Skeletal muscle satellite cell (primary cell): ENCODE measurements at regions not wholly inside any gene's neighbourhood (a gene's known extent, or its start where the extent isn't known, plus 50 kb on each side); places are given as distances from the start of the nearest gene placed in this dataset.
"Not testable (repeated sequence)": the region's sequence is repeated elsewhere in the genome, so short reads cannot be mapped to it uniquely, and the experiment has no call there.

Source experiments
- H3K27me3 ChIP-seq: 2 replicates; pipeline ENCODE4 v1.7.0; 2013; ENCODE audit warnings: low read length; ENCODE audit not compliant: control insufficient read depth, insufficient read depth
- H3K36me3 ChIP-seq: 2 replicates; pipeline ENCODE4 v1.7.0; 2013; ENCODE audit warnings: mild to moderate bottlenecking, control low read depth, low read length; ENCODE audit not compliant: insufficient read depth
- H3K4me1 ChIP-seq: 2 replicates; pipeline ENCODE4 v1.7.0; 2013; ENCODE audit warnings: low read length; ENCODE audit not compliant: control insufficient read depth, insufficient read depth
- H3K4me2 ChIP-seq: 2 replicates; pipeline ENCODE4 v1.7.0; 2013; ENCODE audit warnings: mild to moderate bottlenecking, low read length
- H3K4me3 ChIP-seq: 2 replicates; pipeline ENCODE4 v1.7.0; 2013; ENCODE audit warnings: low read length
- H3K9ac ChIP-seq: 2 replicates; pipeline ENCODE4 v1.7.0; 2013; ENCODE audit warnings: mild to moderate bottlenecking, low read depth, low read length, moderate library complexity
- H3K9me3 ChIP-seq: replicated peaks from 2 replicates; pipeline ENCODE4 v1.7.0; 2013; ENCODE audit warnings: mild to moderate bottlenecking, control low read depth, low read length

DNA sequence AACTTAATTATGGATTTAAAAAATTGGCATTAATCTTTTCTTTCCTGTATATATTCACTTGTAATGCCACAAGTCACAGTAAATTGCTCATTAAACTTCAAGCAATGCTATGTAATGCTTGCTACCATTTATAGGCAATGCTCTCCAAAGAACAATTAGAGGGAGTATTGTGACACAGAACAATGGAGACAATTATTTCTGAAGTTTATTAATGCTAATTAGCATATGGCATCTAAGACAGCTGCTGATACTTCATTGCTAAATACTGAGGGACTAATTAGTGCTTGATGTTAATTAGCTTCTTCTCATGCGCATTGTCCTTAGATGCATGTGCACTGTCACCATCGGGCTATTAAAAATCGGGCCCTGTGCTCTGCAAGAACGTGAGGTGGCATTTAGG is 1012.8 kb downstream of the SOCS6 start:
- Histone ChIP-seq H3K9ac (no peak overlapping the region), H3K4me3 (no peak overlapping the region), H3K9me3 (no peaks in the 10 kb centered on the region), H3K4me2 (no peak overlapping the region), H3K4me1 (no peaks in the 10 kb centered on the region), H3K27me3 (no peaks in the 10 kb centered on the region), H3K36me3 (no peaks in the 10 kb centered on the region)

DNA sequence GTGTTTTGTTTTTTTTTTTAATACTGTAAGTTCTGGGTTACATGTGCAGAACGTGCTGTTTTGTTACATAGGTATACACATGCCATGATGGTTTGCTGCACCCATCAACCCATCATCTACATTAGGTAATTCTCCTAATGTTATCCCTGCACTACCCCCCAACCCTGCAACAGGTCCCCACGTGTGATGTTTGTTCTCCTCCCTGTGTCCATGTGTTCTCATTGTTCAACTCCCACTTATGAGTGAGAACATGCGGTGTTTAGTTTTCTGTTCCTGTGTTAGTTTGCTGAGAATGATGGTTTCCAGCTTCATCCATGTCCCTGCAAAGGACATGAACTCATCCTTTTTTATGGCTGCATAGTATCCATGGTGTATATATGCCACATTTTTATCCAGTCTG is 1005.4 kb downstream of the SOCS6 start:
- H3K27me3 ChIP-seq, H3K4me2 ChIP-seq, H3K4me3 ChIP-seq, H3K36me3 ChIP-seq, H3K4me1 ChIP-seq, H3K9me3 ChIP-seq, H3K9ac ChIP-seq: not testable (repeated sequence)

DNA sequence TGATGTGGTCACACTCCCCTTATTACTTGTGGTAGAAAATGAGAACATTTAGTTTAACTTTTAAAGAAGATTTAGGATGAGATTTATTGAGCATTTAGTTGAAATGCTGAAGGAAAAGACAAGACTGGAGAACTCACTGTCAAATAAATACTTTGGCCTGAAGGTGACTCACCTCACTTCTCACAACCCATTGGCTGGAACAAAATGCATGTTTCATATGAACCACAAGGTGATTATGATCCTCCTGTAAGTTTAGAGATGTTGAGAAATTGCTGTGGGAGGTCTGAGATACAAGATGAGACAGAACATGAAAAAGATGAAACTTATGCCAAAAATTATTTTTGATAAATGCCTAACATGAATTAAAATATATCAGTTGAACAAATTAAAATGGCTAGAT is 1004.5 kb downstream of the SOCS6 start:
- Histone ChIP-seq H3K9me3 (peaks cover 4% of the 10 kb centered on the region), H3K36me3 (no peaks in the 10 kb centered on the region), H3K4me3 (no peak overlapping the region), H3K4me2 (no peak overlapping the region), H3K4me1 (no peaks in the 10 kb centered on the region), H3K9ac (no peak overlapping the region), H3K27me3 (no peaks in the 10 kb centered on the region)

DNA sequence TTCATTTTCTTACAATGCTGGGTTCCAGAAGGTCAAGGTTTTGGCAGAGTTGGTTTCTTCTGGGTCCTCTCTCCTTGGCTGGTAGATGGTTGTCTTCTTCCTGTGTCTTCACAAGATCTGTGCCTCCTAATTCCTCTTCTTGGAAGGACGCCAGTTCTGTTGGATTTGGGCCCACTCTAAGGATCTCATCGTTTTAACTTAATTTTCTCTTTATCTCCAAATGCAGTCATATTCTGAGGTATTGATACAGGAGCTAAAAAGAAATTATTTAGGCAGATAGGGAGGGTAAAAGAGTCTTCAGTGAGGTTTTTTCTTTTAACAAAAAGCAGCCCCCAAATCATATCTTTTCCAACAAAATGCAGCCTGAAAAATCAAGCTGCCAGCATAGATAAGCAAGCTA is 998.4 kb downstream of the SOCS6 start:
- H3K27me3 ChIP-seq: no peaks in the 10 kb centered on the region
- no peak overlapping the region for H3K4me3 ChIP-seq
- no peak overlapping the region for H3K4me2 ChIP-seq
- H3K9me3 ChIP-seq: peaks cover 4% of the 10 kb centered on the region
- H3K4me1 ChIP-seq: no peaks in the 10 kb centered on the region
- H3K36me3 ChIP-seq: no peaks in the 10 kb centered on the region
- no peak overlapping the region for H3K9ac ChIP-seq

DNA sequence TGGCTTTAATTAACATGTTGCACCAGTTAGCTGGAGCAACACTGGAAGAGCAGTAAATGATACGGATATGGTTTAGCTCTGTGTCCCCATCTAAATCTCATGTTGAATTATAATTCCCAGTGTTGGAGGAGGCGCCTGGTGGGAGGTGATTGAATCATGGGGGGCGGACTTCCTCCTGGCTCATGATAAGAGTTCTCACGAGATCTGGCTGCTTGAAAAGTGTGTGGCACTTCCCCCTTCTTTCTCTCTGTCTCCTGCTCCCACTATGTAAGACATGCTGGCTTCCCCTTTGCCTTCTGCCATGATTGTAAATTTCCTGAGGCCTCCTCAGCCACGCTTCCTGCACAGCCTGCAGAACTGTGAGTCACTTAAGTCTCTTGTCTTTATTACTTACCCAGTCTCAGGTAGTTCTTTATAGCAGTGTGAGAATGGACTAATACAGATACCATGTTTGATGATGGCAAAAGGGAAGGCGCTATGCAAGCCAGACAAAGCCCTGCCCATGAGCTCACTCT is 963.6 kb downstream of the SOCS6 start:
- Histone ChIP-seq H3K27me3 (no peaks in the 10 kb centered on the region), H3K4me3 (no peak overlapping the region), H3K4me1 (no peaks in the 10 kb centered on the region), H3K9me3 (peaks cover 4% of the 10 kb centered on the region), H3K36me3 (no peaks in the 10 kb centered on the region), H3K4me2 (no peak overlapping the region), H3K9ac (no peak overlapping the region)

DNA sequence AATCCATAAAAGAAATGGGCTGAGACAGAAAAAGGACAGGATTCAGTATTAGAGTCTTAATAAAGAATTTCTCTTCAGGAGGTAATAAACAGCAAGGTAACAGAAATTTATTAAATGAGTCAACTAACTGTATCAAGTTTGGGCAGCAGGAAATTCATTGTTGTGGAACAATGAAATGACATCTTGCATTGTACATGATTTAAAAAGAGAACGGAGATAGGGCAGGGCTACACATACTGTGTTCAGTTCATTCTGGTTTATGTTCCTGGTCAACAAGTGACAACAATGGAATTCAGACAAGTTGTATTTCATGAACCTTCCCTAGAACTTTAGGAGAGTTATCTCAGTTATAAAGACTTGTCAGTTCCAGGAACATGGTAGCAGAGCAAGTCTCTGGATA is 961.3 kb downstream of the SOCS6 start:
- H3K4me1 ChIP-seq: no peaks in the 10 kb centered on the region
- no peak overlapping the region for H3K9ac ChIP-seq
- no peaks in the 10 kb centered on the region for H3K27me3 ChIP-seq
- no peaks in the 10 kb centered on the region for H3K36me3 ChIP-seq
- H3K9me3 ChIP-seq: no peaks in the 10 kb centered on the region
- no peak overlapping the region for H3K4me3 ChIP-seq
- H3K4me2 ChIP-seq: no peak overlapping the region

DNA sequence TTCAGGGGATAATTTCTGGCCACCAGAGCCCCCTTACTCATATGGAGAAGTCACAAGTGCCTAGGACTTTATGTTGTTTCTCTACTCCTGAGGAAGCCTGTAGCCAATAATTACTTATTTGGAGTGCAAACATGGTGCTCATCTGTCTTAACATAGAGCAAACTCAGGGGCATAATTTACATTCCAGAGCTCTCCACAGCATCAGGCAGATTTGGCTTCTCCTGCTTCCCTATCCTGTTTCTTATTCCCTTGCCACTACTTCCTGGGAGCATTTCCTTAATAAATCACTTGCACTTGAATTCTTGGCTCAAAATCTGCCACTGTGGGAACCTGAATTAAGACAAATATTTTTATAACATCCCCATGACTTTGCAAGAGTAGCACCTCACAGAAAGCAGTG is 960.9 kb downstream of the SOCS6 start:
- no peaks in the 10 kb centered on the region for H3K27me3 ChIP-seq
- H3K9me3 ChIP-seq: no peaks in the 10 kb centered on the region
- H3K4me1 ChIP-seq: no peaks in the 10 kb centered on the region
- no peak overlapping the region for H3K9ac ChIP-seq
- H3K4me2 ChIP-seq: no peak overlapping the region
- no peak overlapping the region for H3K4me3 ChIP-seq
- H3K36me3 ChIP-seq: no peaks in the 10 kb centered on the region

DNA sequence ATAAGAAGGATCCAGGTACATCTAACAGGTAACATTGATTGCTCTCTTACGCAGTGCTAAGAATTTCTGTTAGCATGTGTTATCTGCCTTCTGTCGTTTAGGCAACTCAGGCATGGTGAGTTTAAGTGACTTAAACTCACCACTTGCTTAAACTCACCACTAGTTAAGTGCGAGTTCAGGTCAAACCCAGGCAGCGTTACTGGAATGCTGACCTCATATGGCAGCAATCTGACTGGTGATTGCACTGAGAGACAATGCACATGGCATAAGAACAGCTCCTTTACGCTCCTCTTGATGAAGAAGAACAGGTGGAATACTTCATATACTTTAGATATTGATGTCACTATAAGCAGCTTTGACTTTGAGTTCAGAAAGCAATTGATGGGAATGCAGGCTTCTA is 954.1 kb downstream of the SOCS6 start:
- H3K27me3 ChIP-seq: no peaks in the 10 kb centered on the region
- peaks cover 8% of the 10 kb centered on the region for H3K9me3 ChIP-seq
- H3K36me3 ChIP-seq: no peaks in the 10 kb centered on the region
- H3K4me2 ChIP-seq: no peak overlapping the region
- H3K9ac ChIP-seq: no peak overlapping the region
- H3K4me3 ChIP-seq: no peak overlapping the region
- H3K4me1 ChIP-seq: no peaks in the 10 kb centered on the region

DNA sequence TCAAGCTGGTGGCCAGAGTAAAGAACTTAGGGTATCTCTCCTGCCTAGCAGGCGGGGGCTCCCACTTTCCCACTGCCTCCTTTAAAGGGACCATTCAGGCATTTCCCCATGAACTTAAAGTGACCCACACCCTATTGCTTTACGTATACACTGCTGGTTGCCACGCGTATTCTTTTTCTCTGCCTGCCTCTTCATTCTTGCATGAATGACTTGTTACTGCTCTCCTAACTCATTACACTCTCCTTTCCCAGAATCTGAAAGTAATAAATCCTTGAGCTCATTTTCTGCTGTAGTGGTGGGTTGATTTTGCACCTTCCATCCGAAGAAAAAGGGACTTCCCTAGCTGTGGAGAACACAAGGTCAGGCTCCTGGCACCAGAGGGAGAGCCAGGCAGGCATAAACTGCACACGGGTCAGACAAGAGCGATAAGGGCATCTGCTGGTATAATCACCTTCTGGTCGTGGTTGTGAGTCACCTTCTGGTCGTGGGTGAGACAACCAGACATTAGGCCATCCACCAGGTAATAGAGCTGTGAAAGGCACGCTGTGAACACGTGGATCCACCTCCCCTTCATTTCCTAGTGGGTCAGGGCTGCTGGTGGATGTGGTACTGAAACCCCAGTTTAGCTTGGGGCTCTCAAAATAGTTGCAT is 950.3 kb downstream of the SOCS6 start:
- H3K9me3 ChIP-seq: peaks cover 8% of the 10 kb centered on the region
- H3K9ac ChIP-seq: no peak overlapping the region
- H3K4me1 ChIP-seq: no peaks in the 10 kb centered on the region
- H3K4me3 ChIP-seq: no peak overlapping the region
- H3K36me3 ChIP-seq: no peaks in the 10 kb centered on the region
- no peaks in the 10 kb centered on the region for H3K27me3 ChIP-seq
- H3K4me2 ChIP-seq: no peak overlapping the region

DNA sequence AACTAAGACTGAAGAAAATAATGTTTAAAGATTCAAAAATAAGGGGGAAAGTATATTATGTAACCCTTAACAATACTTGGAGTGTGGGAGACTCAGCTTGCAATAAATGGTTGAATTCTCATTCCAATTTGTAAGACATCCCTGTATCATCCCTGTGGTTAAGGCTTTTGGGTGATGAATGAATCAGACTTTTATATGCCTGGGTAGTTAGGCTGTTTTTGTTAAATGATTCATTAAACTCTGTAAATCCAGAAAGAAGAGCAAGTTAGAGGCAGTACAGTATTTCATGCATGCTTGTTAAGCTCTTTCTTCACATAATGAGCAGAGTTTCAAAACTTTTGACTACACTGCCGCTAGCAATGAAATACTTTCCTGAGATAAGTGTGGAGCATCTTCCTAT is 948.8 kb downstream of the SOCS6 start:
- Histone ChIP-seq H3K4me3 (no peak overlapping the region), H3K27me3 (no peaks in the 10 kb centered on the region), H3K4me1 (no peaks in the 10 kb centered on the region), H3K4me2 (no peak overlapping the region), H3K9me3 (peaks cover 8% of the 10 kb centered on the region), H3K9ac (no peak overlapping the region), H3K36me3 (no peaks in the 10 kb centered on the region)

DNA sequence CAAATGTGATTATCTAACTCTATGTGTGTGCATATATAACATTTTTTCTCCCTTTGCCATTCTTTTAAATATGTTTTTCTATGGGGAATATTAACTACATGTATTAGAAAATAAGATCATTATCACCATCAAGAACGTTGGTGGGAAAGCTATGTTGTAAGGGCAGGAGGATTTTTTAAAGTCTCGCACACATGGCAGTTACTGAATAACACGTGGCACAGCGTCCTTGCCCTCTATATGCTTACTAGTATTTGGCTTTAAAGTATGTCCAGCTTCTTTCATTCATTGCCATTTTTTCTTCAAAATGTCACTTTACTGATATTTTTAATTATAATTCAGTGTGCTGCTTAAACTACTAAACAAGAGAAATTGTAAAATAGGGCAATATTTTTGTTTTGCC is 944.3 kb downstream of the SOCS6 start:
- H3K27me3 ChIP-seq: no peaks in the 10 kb centered on the region
- no peak overlapping the region for H3K4me2 ChIP-seq

DNA sequence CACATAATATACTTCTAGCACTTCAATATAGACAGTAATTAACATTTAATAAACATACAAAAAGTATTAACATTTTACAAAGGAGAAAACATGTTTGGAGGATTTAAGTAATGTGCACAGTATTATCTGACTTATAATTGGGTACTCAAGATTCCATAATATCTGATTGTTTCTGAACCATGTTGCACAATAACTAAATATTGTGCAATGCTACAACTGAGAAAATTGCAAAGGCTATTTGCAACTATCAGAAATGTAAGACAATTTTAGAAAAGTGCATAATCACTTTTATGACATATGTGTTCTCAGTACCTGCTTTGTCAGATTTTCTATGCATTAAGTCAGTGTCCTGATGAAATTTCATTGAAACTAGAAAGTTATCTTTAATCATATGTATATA is 934.6 kb downstream of the SOCS6 start:
- Histone ChIP-seq H3K36me3 (no peaks in the 10 kb centered on the region), H3K4me1 (no peaks in the 10 kb centered on the region), H3K9me3 (peaks cover 5% of the 10 kb centered on the region), H3K4me2 (no peak overlapping the region), H3K9ac (no peak overlapping the region), H3K4me3 (no peak overlapping the region), H3K27me3 (no peaks in the 10 kb centered on the region)

More for the DNA sequence above, 944.3 kb downstream of the SOCS6 start:
- Histone ChIP-seq H3K4me3 (no peak overlapping the region), H3K9ac (no peak overlapping the region), H3K36me3 (no peaks in the 10 kb centered on the region), H3K9me3 (no peaks in the 10 kb centered on the region), H3K4me1 (no peaks in the 10 kb centered on the region)
